Hepatocyte (in vitro differentiated cells): ENCODE measurements at regions not wholly inside any gene's neighbourhood (a gene's known extent, or its start where the extent isn't known, plus 50 kb on each side); places are given as distances from the start of the nearest gene placed in this dataset.

Source experiments
- DNase-seq: peaks from one replicate; pipeline ENCODE4 v3.0.0-alpha.2; 2016; ENCODE audit warnings: low spot score
- H2AFZ ChIP-seq: fragments of 200-600 bp; sonication (generic); 2 replicates; pipeline ENCODE4 v1.6.0; 2016; ENCODE audit warnings: antibody characterized with exemption, mild to moderate bottlenecking
- H3K27ac ChIP-seq: fragments of 200-600 bp; sonication (generic); 2 replicates; pipeline ENCODE4 v1.5.1; 2016; ENCODE audit warnings: mild to moderate bottlenecking
- H3K27me3 ChIP-seq: fragments of 200-600 bp; sonication (generic); 2 replicates; pipeline ENCODE4 v1.6.1; 2016
- H3K36me3 ChIP-seq: fragments of 200-600 bp; sonication (generic); replicated peaks from 2 replicates; pipeline ENCODE4 v1.5.1; 2016; ENCODE audit warnings: low read depth; ENCODE audit not compliant: insufficient read depth
- H3K4me1 ChIP-seq: fragments of 200-600 bp; sonication (generic); 2 replicates; pipeline ENCODE4 v1.5.1; 2016; ENCODE audit warnings: mild to moderate bottlenecking, moderate library complexity; ENCODE audit not compliant: insufficient read depth
- H3K4me2 ChIP-seq: fragments of 200-600 bp; sonication (generic); 2 replicates; pipeline ENCODE4 v1.6.0; 2016
- H3K4me3 ChIP-seq: fragments of 200-600 bp; sonication (generic); 2 replicates; pipeline ENCODE4 v1.5.1; 2016; ENCODE audit warnings: mild to moderate bottlenecking
- H3K79me2 ChIP-seq: fragments of 200-600 bp; sonication (generic); 2 replicates; pipeline ENCODE4 v1.6.0; 2017; ENCODE audit warnings: mild to moderate bottlenecking
- H3K9me2 ChIP-seq: fragments of 200-600 bp; sonication (generic); replicated peaks from 2 replicates; pipeline ENCODE4 v1.6.0; 2017; ENCODE audit warnings: mild to moderate bottlenecking; ENCODE audit not compliant: insufficient read depth
- H3K9me3 ChIP-seq: fragments of 200-600 bp; sonication (generic); 2 replicates; pipeline ENCODE4 v1.5.1; 2016; ENCODE audit warnings: low read depth, mild to moderate bottlenecking
- H4K20me1 ChIP-seq: fragments of 200-600 bp; sonication (generic); 2 replicates; pipeline ENCODE4 v1.6.0; 2016; ENCODE audit warnings: mild to moderate bottlenecking; ENCODE audit not compliant: insufficient read depth, poor library complexity, severe bottlenecking
- CTCF ChIP-seq: fragments of 200-600 bp; sonication (generic); IDR thresholded peaks from 2 replicates; pipeline ENCODE4 v1.5.1; 2016; ENCODE audit warnings: antibody characterized with exemption, mild to moderate bottlenecking; ENCODE audit not compliant: poor library complexity
- EZH2 ChIP-seq: fragments of 200-600 bp; sonication (generic); IDR thresholded peaks from 2 replicates; pipeline ENCODE4 v1.6.1; 2016; ENCODE audit warnings: antibody characterized with exemption, mild to moderate bottlenecking, borderline replicate concordance
- EZH2phosphoT487 ChIP-seq: fragments of 200-600 bp; sonication (generic); IDR thresholded peaks from one replicate; pipeline ENCODE4 v1.6.1; 2018; ENCODE audit warnings: antibody characterized with exemption, mild to moderate bottlenecking, low read depth, moderate library complexity; ENCODE audit not compliant: unreplicated experiment, severe bottlenecking
- WGBS: methylation state at CpG from one replicate; pipeline ENCODE4 v1.1.6; 2016; ENCODE audit warnings: low lambda C conversion rate; ENCODE audit errors: missing lambda C conversion rate; 5-methylcytosine and 5-hydroxymethylcytosine counted together

- no peak for DNase-seq
- no peaks in the 10 kb centered on the region for H3K4me1 ChIP-seq
- H3K27ac ChIP-seq = no peak overlapping the region
- no peaks in the 10 kb centered on the region for H4K20me1 ChIP-seq
- H3K4me2 ChIP-seq = no peak overlapping the region
- H3K9me3 ChIP-seq = no peaks in the 10 kb centered on the region
- no peaks in the 10 kb centered on the region for H3K79me2 ChIP-seq
- 84% methylated on average over 5 of the region's 5 CpGs for whole genome bisulfite sequencing
- H3K27me3 ChIP-seq = no peaks in the 10 kb centered on the region
- no peak overlapping the region for H2AFZ ChIP-seq
- no peaks in the 10 kb centered on the region for H3K36me3 ChIP-seq
- TF ChIP-seq EZH2 (no peak), CTCF (no peak), EZH2phosphoT487 (no peak)
- H3K4me3 ChIP-seq = no peak overlapping the region
- H3K9me2 ChIP-seq = no peaks in the 10 kb centered on the region
These were observed 332.9 kb upstream of the CPEB2 start for GRCh38 chr4:14669371-14669770.

- Histone ChIP-seq H3K9me2 (no peaks in the 10 kb centered on the region), H2AFZ (no peak overlapping the region), H4K20me1 (no peaks in the 10 kb centered on the region), H3K4me2 (no peak overlapping the region), H3K4me3 (no peak overlapping the region), H3K27me3 (no peaks in the 10 kb centered on the region), H3K9me3 (no peaks in the 10 kb centered on the region), H3K4me1 (no peaks in the 10 kb centered on the region), H3K27ac (no peak overlapping the region), H3K36me3 (no peaks in the 10 kb centered on the region), H3K79me2 (no peaks in the 10 kb centered on the region)
- 73% methylated on average over 2 of the region's 2 CpGs for WGBS
- DNase-seq = no peak
- TF ChIP-seq EZH2phosphoT487 (no peak), EZH2 (no peak), CTCF (no peak)
These were observed 331.1 kb upstream of the CPEB2 start for GRCh38 chr4:14671146-14671545.

- Histone ChIP-seq H3K36me3 (no peaks in the 10 kb centered on the region), H3K9me2 (no peaks in the 10 kb centered on the region), H4K20me1 (no peaks in the 10 kb centered on the region), H3K4me3 (no peak overlapping the region), H2AFZ (no peak overlapping the region), H3K79me2 (no peaks in the 10 kb centered on the region), H3K9me3 (no peaks in the 10 kb centered on the region), H3K27ac (no peak overlapping the region), H3K4me2 (no peak overlapping the region), H3K27me3 (no peaks in the 10 kb centered on the region), H3K4me1 (no peaks in the 10 kb centered on the region)
- DNase-seq = no peak
- whole genome bisulfite sequencing = 83% methylated on average over 3 of the region's 3 CpGs
- no peak for TF ChIP-seq EZH2phosphoT487
- no peak for TF ChIP-seq EZH2
- no peak for TF ChIP-seq CTCF
These were observed 326.8 kb upstream of the CPEB2 start for GRCh38 chr4:14675279-14675985.

GRCh38 chr4:14679906-14680305 is 322.4 kb upstream of the CPEB2 start:
- Histone ChIP-seq H3K4me3 (no peak overlapping the region), H2AFZ (no peak overlapping the region), H4K20me1 (no peaks in the 10 kb centered on the region), H3K36me3 (no peaks in the 10 kb centered on the region), H3K27ac (no peak overlapping the region), H3K27me3 (no peaks in the 10 kb centered on the region), H3K9me2 (no peaks in the 10 kb centered on the region), H3K4me2 (no peak overlapping the region), H3K4me1 (no peaks in the 10 kb centered on the region), H3K9me3 (no peaks in the 10 kb centered on the region), H3K79me2 (no peaks in the 10 kb centered on the region)
- WGBS = 91% methylated on average over 5 of the region's 5 CpGs
- DNase-seq = no peak
- no peak for TF ChIP-seq CTCF
- no peak for TF ChIP-seq EZH2phosphoT487
- no peak for TF ChIP-seq EZH2
